GM23338 (cell line): ENCODE measurements at regions not wholly inside any gene's neighbourhood (a gene's known extent, or its start where the extent isn't known, plus 50 kb on each side); places are given as distances from the start of the nearest gene placed in this dataset.

ENCODE experiments used
- ATAC-seq: fragments of 200-7000 bp; cut with Tn5 transposase; 3 replicates; pipeline ENCODE4 v1.9.1; 2020
- DNase-seq: peaks from one replicate; pipeline ENCODE4 v3.0.0-alpha.2; 2015; ENCODE audit warnings: low spot score
- H2AFZ ChIP-seq: fragments of 200-600 bp; sonication (generic); 2 replicates; pipeline ENCODE4 v1.8.0; 2016; ENCODE audit warnings: antibody characterized with exemption, mild to moderate bottlenecking, moderate library complexity
- H3F3A ChIP-seq: fragments of 200-600 bp; sonication (generic); replicated peaks from 2 replicates; pipeline ENCODE4 v1.8.0; 2017; ENCODE audit warnings: antibody characterized with exemption, mixed run types, low read depth
- H3K27ac ChIP-seq: fragments of 200-600 bp; sonication (generic); 2 replicates; pipeline ENCODE4 v1.6.1; 2016; ENCODE audit warnings: low read depth
- H3K27me3 ChIP-seq: fragments of 200-600 bp; sonication (generic); 2 replicates; pipeline ENCODE4 v1.8.0; 2016; ENCODE audit warnings: mild to moderate bottlenecking, mixed run types, moderate library complexity; ENCODE audit not compliant: insufficient read depth
- H3K36me3 ChIP-seq: fragments of 200-600 bp; sonication (generic); 2 replicates; pipeline ENCODE4 v1.8.0; 2016; ENCODE audit warnings: mild to moderate bottlenecking; ENCODE audit not compliant: insufficient read depth
- H3K4me1 ChIP-seq: fragments of 200-600 bp; sonication (generic); 2 replicates; pipeline ENCODE4 v1.8.0; 2016; ENCODE audit warnings: mild to moderate bottlenecking, moderate library complexity; ENCODE audit not compliant: insufficient read depth
- H3K4me2 ChIP-seq: fragments of 200-600 bp; sonication (generic); 2 replicates; pipeline ENCODE4 v1.7.1; 2017; ENCODE audit warnings: mixed run types
- H3K4me3 ChIP-seq: fragments of 200-600 bp; sonication (generic); 2 replicates; pipeline ENCODE4 v1.6.1; 2016; ENCODE audit warnings: mixed run types
- H3K79me2 ChIP-seq: fragments of 200-600 bp; sonication (generic); replicated peaks from 2 replicates; pipeline ENCODE4 v1.8.0; 2017; ENCODE audit warnings: mild to moderate bottlenecking; ENCODE audit not compliant: insufficient read depth
- H3K9me2 ChIP-seq: fragments of 200-600 bp; sonication (generic); 2 replicates; pipeline ENCODE4 v1.8.0; 2017; ENCODE audit not compliant: insufficient read depth
- H4K20me1 ChIP-seq: fragments of 200-600 bp; sonication (generic); replicated peaks from 2 replicates; pipeline ENCODE4 v1.8.0; 2017; ENCODE audit warnings: mild to moderate bottlenecking; ENCODE audit not compliant: insufficient read depth
- H3K27ac Mint-ChIP-seq: 2 replicates; pipeline ENCODE4 v1.8.0; 2020; ENCODE audit warnings: inconsistent platforms, mild to moderate bottlenecking, moderate library complexity, mixed read lengths
- H3K27me3 Mint-ChIP-seq: 3 replicates; pipeline ENCODE4 v1.8.0; 2022; ENCODE audit warnings: low read depth, mild to moderate bottlenecking, moderate library complexity, mixed read lengths, inconsistent platforms; ENCODE audit not compliant: insufficient read depth, poor library complexity
- H3K36me3 Mint-ChIP-seq: 3 replicates; pipeline ENCODE4 v1.8.0; 2021; ENCODE audit warnings: low read depth, mild to moderate bottlenecking, inconsistent platforms, moderate library complexity, mixed read lengths
- H3K4me1 Mint-ChIP-seq: 3 replicates; pipeline ENCODE4 v1.8.0; 2020; ENCODE audit warnings: mild to moderate bottlenecking, inconsistent platforms, mixed read lengths
- H3K4me3 Mint-ChIP-seq: 3 replicates; pipeline ENCODE4 v1.8.0; 2021; ENCODE audit warnings: moderate library complexity, mild to moderate bottlenecking, inconsistent platforms, mixed read lengths
- H3K9me3 Mint-ChIP-seq: 3 replicates; pipeline ENCODE4 v1.8.0; 2020; ENCODE audit warnings: moderate library complexity, mild to moderate bottlenecking, inconsistent platforms, mixed read lengths
- EZH2 ChIP-seq: fragments of 200-600 bp; sonication (generic); IDR thresholded peaks from one replicate; pipeline ENCODE4 v1.8.0; 2017; ENCODE audit warnings: antibody characterized with exemption, mild to moderate bottlenecking, low read depth; ENCODE audit not compliant: unreplicated experiment
- EZH2phosphoT487 ChIP-seq: fragments of 200-600 bp; sonication (generic); IDR thresholded peaks from one replicate; pipeline ENCODE4 v1.8.1; 2018; ENCODE audit warnings: antibody characterized with exemption; ENCODE audit not compliant: unreplicated experiment
- POLR2AphosphoS5 ChIP-seq: IDR thresholded peaks from 2 replicates; pipeline ENCODE4 v1.6.1; 2016; ENCODE audit warnings: antibody characterized with exemption, low read depth
- STAT1 ChIP-seq: IDR thresholded peaks from one replicate; pipeline ENCODE4 v1.6.1; 2016; ENCODE audit warnings: antibody characterized with exemption; ENCODE audit not compliant: unreplicated experiment
- ZNF331 ChIP-seq: fragments of 250-450 bp; sonication (Bioruptor Pico); IDR thresholded peaks from 2 replicates; pipeline ENCODE4 v1.5.0; 2020; ENCODE audit warnings: low read depth, mild to moderate bottlenecking, moderate library complexity
- ZNF462 ChIP-seq: fragments of 250-450 bp; sonication (Bioruptor Pico); IDR thresholded peaks from 2 replicates; pipeline ENCODE4 v1.5.0; 2020; ENCODE audit warnings: mild to moderate bottlenecking, moderate library complexity
- TF ChIP-seq, protein P1 (sequence below): IDR thresholded peaks from 2 replicates; pipeline ENCODE4 v1.6.1; 2016; ENCODE audit warnings: antibody characterized with exemption
- TF ChIP-seq, protein P2 (sequence below): IDR thresholded peaks from one replicate; pipeline ENCODE4 v1.6.1; 2018; ENCODE audit warnings: antibody characterized with exemption; ENCODE audit not compliant: unreplicated experiment
- TF ChIP-seq, protein P3 (sequence below), 2 experiments: fragments of 200-600 bp in 1 of 2; sonication (generic) in 1 of 2; conservative IDR thresholded peaks; 2 replicates each; pipeline versions ENCODE4 v1.5.1 to v1.6.1; 2016 to 2017; ENCODE audit warnings: antibody characterized with exemption in 2 of 2, low read depth in 2 of 2, mild to moderate bottlenecking in 2 of 2, moderate library complexity in 1 of 2

GRCh38 chr9:7668541-7668940, 131.0 kb downstream of the DMAC1 start:
- Histone ChIP-seq H3K27ac (no peak overlapping the region), H3K79me2 (no peaks in the 10 kb centered on the region), H4K20me1 (no peaks in the 10 kb centered on the region), H3K4me1 (no peaks in the 10 kb centered on the region), H3K27me3 (no peaks in the 10 kb centered on the region), H2AFZ (no peak overlapping the region), H3K4me3 (no peak overlapping the region), H3F3A (no peaks in the 10 kb centered on the region), H3K4me2 (no peak overlapping the region), H3K9me2 (no peaks in the 10 kb centered on the region), H3K36me3 (no peaks in the 10 kb centered on the region)
- Mint-ChIP-seq H3K27ac (no peak overlapping the region), H3K4me3 (no peak overlapping the region), H3K9me3 (no peaks in the 10 kb centered on the region), H3K27me3 (no peaks in the 10 kb centered on the region), H3K36me3 (no peaks in the 10 kb centered on the region), H3K4me1 (peaks cover 10% of the 10 kb centered on the region)
- no peak for ATAC-seq
- TF ChIP-seq EZH2phosphoT487: no peak
- TF ChIP-seq ZNF462 (CRISPR knock-in tag): no peak
- TF ChIP-seq, protein P1, sequence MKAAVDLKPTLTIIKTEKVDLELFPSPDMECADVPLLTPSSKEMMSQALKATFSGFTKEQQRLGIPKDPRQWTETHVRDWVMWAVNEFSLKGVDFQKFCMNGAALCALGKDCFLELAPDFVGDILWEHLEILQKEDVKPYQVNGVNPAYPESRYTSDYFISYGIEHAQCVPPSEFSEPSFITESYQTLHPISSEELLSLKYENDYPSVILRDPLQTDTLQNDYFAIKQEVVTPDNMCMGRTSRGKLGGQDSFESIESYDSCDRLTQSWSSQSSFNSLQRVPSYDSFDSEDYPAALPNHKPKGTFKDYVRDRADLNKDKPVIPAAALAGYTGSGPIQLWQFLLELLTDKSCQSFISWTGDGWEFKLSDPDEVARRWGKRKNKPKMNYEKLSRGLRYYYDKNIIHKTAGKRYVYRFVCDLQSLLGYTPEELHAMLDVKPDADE: no peak
- TF ChIP-seq, protein P2, sequence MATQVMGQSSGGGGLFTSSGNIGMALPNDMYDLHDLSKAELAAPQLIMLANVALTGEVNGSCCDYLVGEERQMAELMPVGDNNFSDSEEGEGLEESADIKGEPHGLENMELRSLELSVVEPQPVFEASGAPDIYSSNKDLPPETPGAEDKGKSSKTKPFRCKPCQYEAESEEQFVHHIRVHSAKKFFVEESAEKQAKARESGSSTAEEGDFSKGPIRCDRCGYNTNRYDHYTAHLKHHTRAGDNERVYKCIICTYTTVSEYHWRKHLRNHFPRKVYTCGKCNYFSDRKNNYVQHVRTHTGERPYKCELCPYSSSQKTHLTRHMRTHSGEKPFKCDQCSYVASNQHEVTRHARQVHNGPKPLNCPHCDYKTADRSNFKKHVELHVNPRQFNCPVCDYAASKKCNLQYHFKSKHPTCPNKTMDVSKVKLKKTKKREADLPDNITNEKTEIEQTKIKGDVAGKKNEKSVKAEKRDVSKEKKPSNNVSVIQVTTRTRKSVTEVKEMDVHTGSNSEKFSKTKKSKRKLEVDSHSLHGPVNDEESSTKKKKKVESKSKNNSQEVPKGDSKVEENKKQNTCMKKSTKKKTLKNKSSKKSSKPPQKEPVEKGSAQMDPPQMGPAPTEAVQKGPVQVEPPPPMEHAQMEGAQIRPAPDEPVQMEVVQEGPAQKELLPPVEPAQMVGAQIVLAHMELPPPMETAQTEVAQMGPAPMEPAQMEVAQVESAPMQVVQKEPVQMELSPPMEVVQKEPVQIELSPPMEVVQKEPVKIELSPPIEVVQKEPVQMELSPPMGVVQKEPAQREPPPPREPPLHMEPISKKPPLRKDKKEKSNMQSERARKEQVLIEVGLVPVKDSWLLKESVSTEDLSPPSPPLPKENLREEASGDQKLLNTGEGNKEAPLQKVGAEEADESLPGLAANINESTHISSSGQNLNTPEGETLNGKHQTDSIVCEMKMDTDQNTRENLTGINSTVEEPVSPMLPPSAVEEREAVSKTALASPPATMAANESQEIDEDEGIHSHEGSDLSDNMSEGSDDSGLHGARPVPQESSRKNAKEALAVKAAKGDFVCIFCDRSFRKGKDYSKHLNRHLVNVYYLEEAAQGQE: no peak
- TF ChIP-seq, protein P3, sequence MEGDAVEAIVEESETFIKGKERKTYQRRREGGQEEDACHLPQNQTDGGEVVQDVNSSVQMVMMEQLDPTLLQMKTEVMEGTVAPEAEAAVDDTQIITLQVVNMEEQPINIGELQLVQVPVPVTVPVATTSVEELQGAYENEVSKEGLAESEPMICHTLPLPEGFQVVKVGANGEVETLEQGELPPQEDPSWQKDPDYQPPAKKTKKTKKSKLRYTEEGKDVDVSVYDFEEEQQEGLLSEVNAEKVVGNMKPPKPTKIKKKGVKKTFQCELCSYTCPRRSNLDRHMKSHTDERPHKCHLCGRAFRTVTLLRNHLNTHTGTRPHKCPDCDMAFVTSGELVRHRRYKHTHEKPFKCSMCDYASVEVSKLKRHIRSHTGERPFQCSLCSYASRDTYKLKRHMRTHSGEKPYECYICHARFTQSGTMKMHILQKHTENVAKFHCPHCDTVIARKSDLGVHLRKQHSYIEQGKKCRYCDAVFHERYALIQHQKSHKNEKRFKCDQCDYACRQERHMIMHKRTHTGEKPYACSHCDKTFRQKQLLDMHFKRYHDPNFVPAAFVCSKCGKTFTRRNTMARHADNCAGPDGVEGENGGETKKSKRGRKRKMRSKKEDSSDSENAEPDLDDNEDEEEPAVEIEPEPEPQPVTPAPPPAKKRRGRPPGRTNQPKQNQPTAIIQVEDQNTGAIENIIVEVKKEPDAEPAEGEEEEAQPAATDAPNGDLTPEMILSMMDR (conservative IDR thresholded peaks at IDR 0.05; ENCODE audit: low read depth in 2 of 2): no peak
- TF ChIP-seq POLR2AphosphoS5: no peak
- TF ChIP-seq STAT1: no peak
- no peak for TF ChIP-seq ZNF331
- TF ChIP-seq EZH2: no peak
- DNase-seq: no peak
